K562 (cell line): ENCODE measurements at regions not wholly inside any gene's neighbourhood (a gene's known extent, or its start where the extent isn't known, plus 50 kb on each side); places are given as distances from the start of the nearest gene placed in this dataset.

Experiments
- EZH2 ChIP-seq: IDR thresholded peaks from 2 replicates; pipeline ENCODE4 v1.6.1; 2012; ENCODE audit warnings: low read depth, mild to moderate bottlenecking, inconsistent platforms, low read length, borderline replicate concordance
- GATAD2A ChIP-seq: fragments of 450-650 bp; IDR thresholded peaks from 2 replicates; pipeline ENCODE4 v1.6.1; 2017
- MAFK ChIP-seq: IDR thresholded peaks from 2 replicates; pipeline ENCODE4 v1.6.1; 2011; ENCODE audit warnings: low read length, improper control_type of control experiment
- PHB2 ChIP-seq: fragments of 450-650 bp; IDR thresholded peaks from 2 replicates; pipeline ENCODE4 v1.6.1; 2017; ENCODE audit warnings: low read depth
- PRMT5 ChIP-seq: sonication (generic); formaldehyde crosslinking; IDR thresholded peaks from 2 replicates; pipeline ENCODE4 v1.5.0; 2020; ENCODE audit warnings: missing genetic modification reagents
- RAD21 ChIP-seq, 2 experiments: fragments of 250-450 bp in 1 of 2; fragments of 450-650 bp in 1 of 2; sonication (Bioruptor Pico) in 1 of 2; formaldehyde crosslinking in 1 of 2; IDR thresholded peaks in 1 of 2; conservative IDR thresholded peaks in 1 of 2; 2 replicates each; pipeline versions ENCODE4 v1.4.0 to v1.8.0; 2020 to 2022; ENCODE audit warnings: mild to moderate bottlenecking in 2 of 2, moderate library complexity in 1 of 2
- ZNF124 ChIP-seq: sonication (generic); formaldehyde crosslinking; IDR thresholded peaks from 2 replicates; pipeline ENCODE4 v1.8.1; 2022; ENCODE audit warnings: missing genetic modification reagents
- TF ChIP-seq, protein P1 (sequence below): fragments of 250-450 bp; sonication (Bioruptor Pico); IDR thresholded peaks from 2 replicates; pipeline ENCODE4 v1.5.0; 2022; ENCODE audit warnings: mild to moderate bottlenecking
- TF ChIP-seq, protein P2 (sequence below): fragments of 450-650 bp; IDR thresholded peaks from 2 replicates; pipeline ENCODE4 v1.6.1; 2017; ENCODE audit warnings: mild to moderate bottlenecking, moderate library complexity

DNA sequence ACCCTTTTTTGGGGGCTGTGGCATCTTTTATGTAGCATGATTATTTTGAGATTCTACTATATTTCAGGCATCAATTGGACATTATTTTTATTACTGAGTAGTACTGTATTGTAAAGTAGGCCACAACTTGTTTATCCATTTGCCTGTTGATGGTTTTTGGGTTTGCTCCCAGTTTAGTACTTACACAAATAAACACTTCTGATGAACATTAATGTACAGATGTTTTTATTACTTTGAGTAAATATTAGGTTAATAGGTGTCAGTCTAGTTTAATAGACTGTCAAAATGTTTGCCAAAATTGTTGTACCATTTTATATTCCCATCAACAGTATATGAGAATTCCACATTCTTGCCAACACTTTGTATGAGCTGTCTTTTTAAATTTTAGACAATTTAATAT is 214.9 kb upstream of the MAD2L1 start:
- TF ChIP-seq MAFK (no peak), ZNF124 (CRISPR knock-in tag) (no peak), PHB2 (no peak), PRMT5 (CRISPR knock-in tag) (no peak), RAD21 (CRISPR knock-in tag; conservative IDR thresholded peaks at IDR 0.05 in 1 of 2, IDR thresholded peaks at IDR 0.05 in 1 of 2) (no peak), GATAD2A (no peak), EZH2 (no peak)
- TF ChIP-seq, protein P1, sequence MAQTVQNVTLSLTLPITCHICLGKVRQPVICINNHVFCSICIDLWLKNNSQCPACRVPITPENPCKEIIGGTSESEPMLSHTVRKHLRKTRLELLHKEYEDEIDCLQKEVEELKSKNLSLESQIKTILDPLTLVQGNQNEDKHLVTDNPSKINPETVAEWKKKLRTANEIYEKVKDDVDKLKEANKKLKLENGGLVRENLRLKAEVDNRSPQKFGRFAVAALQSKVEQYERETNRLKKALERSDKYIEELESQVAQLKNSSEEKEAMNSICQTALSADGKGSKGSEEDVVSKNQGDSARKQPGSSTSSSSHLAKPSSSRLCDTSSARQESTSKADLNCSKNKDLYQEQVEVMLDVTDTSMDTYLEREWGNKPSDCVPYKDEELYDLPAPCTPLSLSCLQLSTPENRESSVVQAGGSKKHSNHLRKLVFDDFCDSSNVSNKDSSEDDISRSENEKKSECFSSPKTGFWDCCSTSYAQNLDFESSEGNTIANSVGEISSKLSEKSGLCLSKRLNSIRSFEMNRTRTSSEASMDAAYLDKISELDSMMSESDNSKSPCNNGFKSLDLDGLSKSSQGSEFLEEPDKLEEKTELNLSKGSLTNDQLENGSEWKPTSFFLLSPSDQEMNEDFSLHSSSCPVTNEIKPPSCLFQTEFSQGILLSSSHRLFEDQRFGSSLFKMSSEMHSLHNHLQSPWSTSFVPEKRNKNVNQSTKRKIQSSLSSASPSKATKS (CRISPR knock-in tag): no peak
- TF ChIP-seq, protein P2, sequence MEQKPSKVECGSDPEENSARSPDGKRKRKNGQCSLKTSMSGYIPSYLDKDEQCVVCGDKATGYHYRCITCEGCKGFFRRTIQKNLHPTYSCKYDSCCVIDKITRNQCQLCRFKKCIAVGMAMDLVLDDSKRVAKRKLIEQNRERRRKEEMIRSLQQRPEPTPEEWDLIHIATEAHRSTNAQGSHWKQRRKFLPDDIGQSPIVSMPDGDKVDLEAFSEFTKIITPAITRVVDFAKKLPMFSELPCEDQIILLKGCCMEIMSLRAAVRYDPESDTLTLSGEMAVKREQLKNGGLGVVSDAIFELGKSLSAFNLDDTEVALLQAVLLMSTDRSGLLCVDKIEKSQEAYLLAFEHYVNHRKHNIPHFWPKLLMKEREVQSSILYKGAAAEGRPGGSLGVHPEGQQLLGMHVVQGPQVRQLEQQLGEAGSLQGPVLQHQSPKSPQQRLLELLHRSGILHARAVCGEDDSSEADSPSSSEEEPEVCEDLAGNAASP: no peak
